ENCODE measurements at regions not wholly inside any gene's neighbourhood (a gene's known extent, or its start where the extent isn't known, plus 50 kb on each side); places are given as distances from the start of the nearest gene placed in this dataset.
"Not testable (repeated sequence)": the region's sequence is repeated elsewhere in the genome, so short reads cannot be mapped to it uniquely, and the experiment has no call there.

DNA sequence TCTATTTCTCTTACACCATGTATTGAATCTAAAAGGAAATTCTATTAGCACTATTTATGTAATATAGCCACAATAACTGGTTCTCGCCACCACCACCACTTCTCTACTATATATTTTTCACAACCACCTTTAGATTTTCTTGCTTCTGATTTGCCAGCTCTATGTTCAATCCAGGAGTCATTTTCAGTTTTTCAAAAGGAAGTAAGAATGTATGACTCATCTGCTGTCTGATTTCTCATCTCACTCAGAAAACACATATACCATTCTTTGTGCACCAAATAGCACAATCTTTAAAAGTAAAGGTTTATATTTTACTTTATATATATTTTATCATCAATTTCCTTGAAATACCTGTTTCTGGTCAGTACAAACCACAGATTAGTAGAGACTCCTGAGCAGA lies 1127.5 kb downstream of the TAF11L14 start:
- Mint-ChIP-seq H3K36me3 (ENCODE audit: low read depth) (no peaks in the 10 kb centered on the region), H3K27ac (no peak overlapping the region), H3K9me3 (no peaks in the 10 kb centered on the region), H3K4me3 (ENCODE audit: low read depth) (no peak overlapping the region), H3K27me3 (ENCODE audit: low read depth) (peaks cover 3% of the 10 kb centered on the region), H3K4me1 (ENCODE audit: low read depth) (peaks cover 4% of the 10 kb centered on the region)
- no peak for DNase-seq (ENCODE audit: low spot score)
- intact Hi-C loops (cut with micrococcal nuclease): loop anchor here (1.0 to 10.0 kb wide), 3 partner anchors 10 to 947 kb away; no protein-coding TSS in a partner anchor

DNA sequence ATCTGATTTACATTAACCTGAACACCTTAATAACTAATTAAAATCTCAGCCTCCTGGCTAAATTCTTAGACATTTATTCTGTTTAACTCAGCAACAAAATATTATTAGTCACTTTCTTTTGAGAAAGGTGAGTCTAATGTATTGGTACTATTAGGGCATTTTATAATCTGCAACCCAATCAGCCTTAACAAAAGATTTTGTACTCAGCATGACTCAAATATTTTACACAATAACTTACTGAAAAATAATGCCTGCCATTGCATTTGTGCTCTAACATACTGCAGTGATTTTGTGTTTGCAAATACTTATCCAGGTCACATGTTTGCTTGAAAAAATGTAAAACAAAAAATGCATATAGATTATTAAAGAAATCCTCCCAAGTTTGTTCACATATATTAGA lies 1129.9 kb downstream of the TAF11L14 start:
- H3K27ac Mint-ChIP-seq: no peak overlapping the region
- H3K27me3 Mint-ChIP-seq (ENCODE audit: low read depth): peaks cover 7% of the 10 kb centered on the region
- intact Hi-C loops (cut with micrococcal nuclease): loop anchor here (10.0 kb wide), 1 partner anchor 949 kb away; no protein-coding TSS in a partner anchor
- no peak overlapping the region for H3K4me3 Mint-ChIP-seq (ENCODE audit: low read depth)
- peaks cover 4% of the 10 kb centered on the region for H3K4me1 Mint-ChIP-seq (ENCODE audit: low read depth)
- no peak for DNase-seq (ENCODE audit: low spot score)
- no peaks in the 10 kb centered on the region for H3K36me3 Mint-ChIP-seq (ENCODE audit: low read depth)
- no peaks in the 10 kb centered on the region for H3K9me3 Mint-ChIP-seq

DNA sequence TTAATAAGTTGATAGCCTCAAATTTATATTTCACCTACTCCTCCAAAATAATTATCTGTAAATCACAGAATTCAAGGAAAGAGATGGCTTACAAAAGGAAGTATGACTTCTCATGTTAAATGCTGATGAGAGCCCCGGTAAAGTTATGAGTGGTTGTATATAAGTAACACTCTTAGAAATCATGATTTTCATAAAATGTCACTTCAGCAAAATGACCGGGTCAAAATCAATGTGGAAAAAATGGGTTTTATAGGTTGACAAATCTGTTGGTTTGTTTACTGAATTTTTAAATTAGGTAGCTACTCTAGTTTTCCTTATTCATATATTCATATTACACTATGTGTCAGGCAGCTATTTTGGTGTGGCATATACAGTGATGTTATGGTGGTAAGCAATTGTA lies 1131.0 kb downstream of the TAF11L14 start:
- Mint-ChIP-seq H3K27ac (no peak overlapping the region), H3K36me3 (ENCODE audit: low read depth) (no peaks in the 10 kb centered on the region), H3K9me3 (no peaks in the 10 kb centered on the region), H3K4me1 (ENCODE audit: low read depth) (peaks cover 4% of the 10 kb centered on the region), H3K27me3 (ENCODE audit: low read depth) (peaks cover 8% of the 10 kb centered on the region), H3K4me3 (ENCODE audit: low read depth) (no peak overlapping the region)
- intact Hi-C loops (cut with micrococcal nuclease): loop anchor here (10.0 kb wide), 1 partner anchor 951 kb away; no protein-coding TSS in a partner anchor
- DNase-seq (ENCODE audit: low spot score): no peak

DNA sequence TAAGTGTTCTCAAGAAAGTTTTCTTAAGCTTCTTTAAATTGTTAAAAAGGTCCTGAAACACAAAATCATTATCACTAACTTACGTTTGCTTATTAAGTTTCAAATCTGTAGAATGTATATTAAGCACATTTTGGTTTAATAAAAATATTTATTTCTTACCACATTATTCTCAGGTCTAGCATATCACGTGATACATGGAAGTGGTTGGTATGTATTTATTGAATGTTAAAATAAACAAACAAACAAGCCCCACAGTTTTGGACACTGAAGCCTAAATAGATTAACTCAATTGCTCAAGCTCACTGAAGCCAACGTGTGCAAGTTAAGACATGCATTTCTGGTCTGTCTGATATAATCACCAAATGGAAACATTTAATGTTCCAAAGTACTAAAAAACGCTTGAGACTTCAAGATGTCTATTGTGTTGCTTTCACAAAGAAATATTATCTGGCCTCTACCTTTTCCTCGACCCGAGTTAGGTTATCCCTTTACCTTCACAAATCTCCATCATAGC lies 1136.9 kb downstream of the TAF11L14 start:
- DNase-seq (ENCODE audit: low spot score): no peak
- intact Hi-C loops (cut with micrococcal nuclease): no loop called here
- no peaks in the 10 kb centered on the region for H3K36me3 Mint-ChIP-seq (ENCODE audit: low read depth)
- no peaks in the 10 kb centered on the region for H3K9me3 Mint-ChIP-seq
- peaks cover 9% of the 10 kb centered on the region for H3K27me3 Mint-ChIP-seq (ENCODE audit: low read depth)
- no peak overlapping the region for H3K27ac Mint-ChIP-seq
- no peaks in the 10 kb centered on the region for H3K4me1 Mint-ChIP-seq (ENCODE audit: low read depth)
- no peak overlapping the region for H3K4me3 Mint-ChIP-seq (ENCODE audit: low read depth)

DNA sequence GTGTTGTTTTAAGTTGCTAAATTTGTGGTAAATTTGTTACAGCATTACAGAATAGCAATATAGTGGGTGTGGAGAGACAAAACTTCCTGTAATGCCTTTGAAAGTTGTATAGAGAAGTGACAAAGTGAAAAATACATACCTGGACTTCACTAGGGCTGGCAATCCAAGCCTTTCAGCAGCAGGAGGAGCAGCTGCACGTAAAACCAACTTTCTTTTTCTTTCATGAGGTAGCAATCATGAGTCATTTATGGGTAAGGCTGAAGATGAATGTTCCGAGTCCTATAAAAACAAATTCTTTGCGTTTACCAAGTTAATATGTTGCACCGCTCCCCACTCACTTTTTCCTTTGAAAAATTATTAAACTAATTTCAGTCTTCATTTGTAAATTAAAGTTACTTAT lies 1138.2 kb downstream of the TAF11L14 start:
- Mint-ChIP-seq H3K36me3 (ENCODE audit: low read depth) (no peaks in the 10 kb centered on the region), H3K4me3 (ENCODE audit: low read depth) (no peak overlapping the region), H3K27ac (no peak overlapping the region), H3K9me3 (no peaks in the 10 kb centered on the region), H3K4me1 (ENCODE audit: low read depth) (no peaks in the 10 kb centered on the region), H3K27me3 (ENCODE audit: low read depth) (peaks cover 9% of the 10 kb centered on the region)
- intact Hi-C loops (cut with micrococcal nuclease): no loop called here
- DNase-seq (ENCODE audit: low spot score): no peak

DNA sequence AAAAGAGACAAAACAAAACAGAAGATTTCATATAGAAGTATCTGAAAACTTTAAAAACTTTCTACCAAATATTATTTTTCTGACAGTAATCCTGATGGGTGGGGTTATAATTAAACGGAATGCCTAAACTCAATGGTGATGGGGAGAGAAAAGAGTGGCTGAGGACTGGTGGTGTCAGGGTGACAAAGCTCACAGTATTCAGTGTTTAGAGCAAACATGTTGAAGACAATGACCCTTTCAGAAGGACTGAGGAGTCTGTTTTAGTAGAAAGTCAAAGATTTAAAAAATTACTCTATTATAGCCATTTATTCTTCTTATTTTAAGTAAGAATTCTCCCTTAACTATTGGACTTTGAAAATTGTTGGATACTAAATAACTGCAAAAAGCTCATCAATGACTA lies 1144.0 kb downstream of the TAF11L14 start:
- Mint-ChIP-seq H3K36me3 (ENCODE audit: low read depth) (no peaks in the 10 kb centered on the region), H3K4me3 (ENCODE audit: low read depth) (no peak overlapping the region), H3K9me3 (no peaks in the 10 kb centered on the region)

DNA sequence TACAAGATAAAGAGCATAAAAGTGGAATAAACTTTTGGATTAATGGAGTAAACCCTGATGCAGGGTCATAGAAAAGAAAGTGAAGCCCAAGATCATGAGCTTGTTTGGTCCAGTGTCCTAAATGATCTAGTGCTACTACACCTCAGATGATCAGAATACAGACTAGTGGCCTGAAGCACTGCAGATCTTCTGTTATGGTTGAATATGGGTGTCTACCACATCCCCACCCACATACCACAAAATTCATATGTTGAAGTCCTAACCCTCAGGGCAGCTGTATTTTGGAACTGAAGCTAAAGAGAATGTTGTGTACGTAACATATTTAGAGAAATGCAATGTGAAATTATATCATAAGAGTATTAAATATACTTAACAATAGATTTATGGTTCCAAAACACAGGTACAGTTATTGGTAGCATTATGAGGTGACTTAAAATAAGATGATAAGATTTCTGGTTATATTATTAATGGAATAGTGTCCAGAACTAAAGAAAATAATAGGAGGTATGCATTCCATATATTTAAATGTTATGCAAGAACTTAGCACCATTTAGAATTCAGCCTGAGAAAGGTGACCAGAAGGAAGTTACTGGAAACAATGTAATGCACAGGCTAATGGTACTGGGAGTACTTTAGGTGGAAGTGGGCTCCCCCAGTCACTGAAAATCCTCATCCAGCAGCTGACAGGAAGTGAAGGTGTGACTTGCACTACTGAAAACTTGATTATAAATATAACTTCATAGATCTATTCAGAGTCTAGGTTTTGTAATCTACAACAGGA lies 1155.1 kb downstream of the TAF11L14 start:
- Mint-ChIP-seq H3K9me3 (no peaks in the 10 kb centered on the region), H3K27me3 (ENCODE audit: low read depth) (no peaks in the 10 kb centered on the region), H3K27ac (no peak overlapping the region), H3K4me3 (ENCODE audit: low read depth) (no peak overlapping the region), H3K36me3 (ENCODE audit: low read depth) (no peaks in the 10 kb centered on the region), H3K4me1 (ENCODE audit: low read depth) (no peaks in the 10 kb centered on the region)
- no peak for DNase-seq (ENCODE audit: low spot score)
- intact Hi-C loops (cut with micrococcal nuclease): no loop called here

More for the DNA sequence above, 1144.0 kb downstream of the TAF11L14 start:
- DNase-seq (ENCODE audit: low spot score): no peak
- H3K27me3 Mint-ChIP-seq (ENCODE audit: low read depth): peaks cover 3% of the 10 kb centered on the region
- no peak overlapping the region for H3K27ac Mint-ChIP-seq
- H3K4me1 Mint-ChIP-seq (ENCODE audit: low read depth): no peaks in the 10 kb centered on the region
- intact Hi-C loops (cut with micrococcal nuclease): no loop called here

DNA sequence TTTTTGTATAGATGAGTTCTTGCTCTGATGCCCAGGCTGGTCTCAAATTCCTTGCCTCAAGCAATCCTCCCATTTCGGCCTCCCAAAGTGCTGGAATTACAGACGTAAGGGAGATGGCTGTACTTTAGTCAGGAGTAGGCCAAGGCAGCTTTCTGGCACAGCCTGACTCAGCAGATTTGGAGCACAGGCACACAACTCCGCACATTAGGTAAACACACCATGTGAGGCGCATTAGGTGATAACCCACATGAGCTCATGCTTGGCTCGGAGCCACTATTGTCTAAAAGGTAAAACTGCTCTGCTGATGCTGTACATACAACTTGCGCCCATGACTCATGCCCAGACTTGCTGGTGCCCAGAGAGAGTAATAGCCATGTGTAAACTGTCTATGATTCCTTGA lies 1157.9 kb downstream of the TAF11L14 start:
- intact Hi-C loops (cut with micrococcal nuclease): no loop called here
- H3K36me3 Mint-ChIP-seq (ENCODE audit: low read depth): no peaks in the 10 kb centered on the region
- no peak for DNase-seq (ENCODE audit: low spot score)
- no peak overlapping the region for H3K27ac Mint-ChIP-seq
- H3K4me1 Mint-ChIP-seq (ENCODE audit: low read depth): no peaks in the 10 kb centered on the region
- no peaks in the 10 kb centered on the region for H3K9me3 Mint-ChIP-seq
- H3K27me3 Mint-ChIP-seq (ENCODE audit: low read depth): no peaks in the 10 kb centered on the region
- no peak overlapping the region for H3K4me3 Mint-ChIP-seq (ENCODE audit: low read depth)

DNA sequence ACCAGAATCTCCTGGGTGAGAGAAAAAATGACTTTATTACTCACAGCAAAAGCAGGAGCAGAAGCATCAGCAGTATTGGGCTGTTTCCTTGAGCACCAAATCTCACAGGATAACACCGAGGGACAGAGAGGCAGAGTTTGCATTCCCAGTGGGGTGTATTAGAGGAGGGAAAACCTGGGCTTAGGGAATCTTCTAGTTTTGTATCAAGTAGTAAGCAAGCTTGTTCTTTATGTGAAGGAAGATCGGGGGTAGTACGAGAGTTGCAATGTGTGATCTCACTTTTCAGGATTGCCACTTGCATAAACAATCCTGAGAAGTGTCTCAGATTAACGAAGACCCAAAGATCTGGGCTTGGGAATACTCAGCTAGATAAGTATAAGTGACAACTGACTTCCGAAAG lies 1163.0 kb downstream of the TAF11L14 start:
- Mint-ChIP-seq H3K9me3 (no peaks in the 10 kb centered on the region), H3K27ac (no peak overlapping the region), H3K27me3 (ENCODE audit: low read depth) (no peaks in the 10 kb centered on the region), H3K4me1 (ENCODE audit: low read depth) (no peaks in the 10 kb centered on the region), H3K4me3 (ENCODE audit: low read depth) (no peak overlapping the region), H3K36me3 (ENCODE audit: low read depth) (no peaks in the 10 kb centered on the region)
- no peak for DNase-seq (ENCODE audit: low spot score)
- intact Hi-C loops (cut with micrococcal nuclease): no loop called here

DNA sequence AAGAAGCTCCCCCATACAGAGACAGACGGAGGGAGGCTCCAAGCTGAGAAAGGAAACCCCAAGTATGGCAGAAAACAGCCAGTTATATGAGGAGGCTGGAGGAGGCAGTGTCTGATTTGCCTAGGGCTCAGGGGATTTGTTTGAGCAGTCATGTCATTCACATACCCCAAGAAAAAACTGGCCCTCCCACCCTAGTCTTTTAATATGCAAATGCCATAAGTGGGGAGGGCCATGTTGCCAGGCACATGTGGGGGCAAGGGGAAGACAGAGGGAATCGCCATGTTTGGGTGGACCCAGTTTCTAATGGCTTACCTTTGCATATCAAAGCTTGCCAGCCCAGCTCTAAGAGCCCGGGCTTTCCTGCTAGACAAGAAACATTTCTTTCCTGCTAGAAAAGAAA lies 1163.8 kb downstream of the TAF11L14 start:
- Mint-ChIP-seq H3K9me3 (no peaks in the 10 kb centered on the region), H3K27me3 (ENCODE audit: low read depth) (no peaks in the 10 kb centered on the region), H3K4me1 (ENCODE audit: low read depth) (no peaks in the 10 kb centered on the region), H3K4me3 (ENCODE audit: low read depth) (no peak overlapping the region), H3K36me3 (ENCODE audit: low read depth) (no peaks in the 10 kb centered on the region), H3K27ac (no peak overlapping the region)
- no peak for DNase-seq (ENCODE audit: low spot score)
- intact Hi-C loops (cut with micrococcal nuclease): no loop called here

DNA sequence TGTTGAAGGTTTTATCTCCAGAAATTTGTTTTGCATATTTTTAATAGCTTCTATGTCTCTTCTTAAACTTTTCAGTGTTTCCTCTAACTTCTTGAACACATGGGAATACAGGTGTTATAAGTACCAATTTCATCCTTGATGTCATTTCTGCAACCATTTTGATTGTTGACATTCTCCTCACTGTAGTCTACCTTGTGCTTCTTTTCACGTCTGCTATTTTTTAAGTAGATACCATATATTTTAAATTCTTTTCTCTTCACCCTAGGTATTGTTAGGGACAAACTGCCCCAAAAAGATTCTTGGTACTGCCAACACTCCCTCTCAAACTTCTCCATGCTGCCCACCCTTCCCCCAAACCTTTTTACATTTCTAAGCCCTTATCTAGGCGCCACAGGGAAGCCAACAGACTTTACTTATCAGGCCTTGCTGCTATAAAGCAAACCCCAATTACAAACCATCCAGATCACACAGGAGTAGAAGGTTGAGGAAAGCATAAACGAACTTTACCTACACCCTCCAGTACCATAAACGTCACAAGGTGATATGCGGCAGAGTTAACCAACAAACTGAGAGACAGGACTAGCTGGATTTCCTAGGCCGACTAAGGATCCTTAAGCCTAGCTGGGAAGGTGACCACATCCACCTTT lies 1165.3 kb downstream of the TAF11L14 start:
- intact Hi-C loops (cut with micrococcal nuclease): no loop called here

DNA sequence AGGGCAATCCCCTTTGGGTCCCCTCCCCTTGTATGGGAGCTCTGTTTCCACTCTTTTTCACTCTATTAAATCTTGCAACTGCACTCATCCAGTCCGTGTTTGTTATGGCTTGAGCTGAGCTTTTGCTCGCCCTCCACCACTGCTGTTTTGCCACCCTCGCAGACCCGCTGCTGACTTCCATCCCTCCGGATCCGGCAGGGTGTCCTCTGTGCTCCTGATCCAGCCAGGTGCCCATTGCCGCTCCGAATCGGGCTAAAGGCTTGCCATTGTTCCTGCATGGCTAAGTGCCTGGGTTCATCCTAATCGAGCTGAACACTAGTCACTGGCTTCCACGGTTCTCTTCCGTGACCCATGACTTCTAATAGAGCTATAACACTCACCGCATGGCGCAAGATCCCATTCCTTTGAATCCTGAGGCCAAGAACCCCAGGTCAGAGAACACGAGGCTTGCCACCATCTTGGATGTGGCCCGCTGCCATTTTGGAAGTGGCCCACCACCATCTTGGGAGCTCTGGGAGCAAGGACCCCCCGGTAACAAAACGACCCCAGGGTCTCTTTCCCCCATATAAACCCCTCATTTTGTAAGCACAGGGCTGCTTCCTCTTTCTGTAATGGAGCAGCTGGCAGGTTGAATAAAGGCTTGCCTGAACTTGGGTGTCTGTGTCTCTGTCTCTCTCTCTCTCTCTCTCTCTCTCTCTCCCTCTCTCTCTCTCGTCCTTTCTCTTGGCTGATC lies 1166.2 kb downstream of the TAF11L14 start:
- DNase-seq (ENCODE audit: low spot score): no peak
- Mint-ChIP-seq H3K4me3 (ENCODE audit: low read depth) (no peak overlapping the region), H3K27ac (no peak overlapping the region), H3K4me1 (ENCODE audit: low read depth) (no peaks in the 10 kb centered on the region), H3K36me3 (ENCODE audit: low read depth) (no peaks in the 10 kb centered on the region), H3K9me3 (no peaks in the 10 kb centered on the region), H3K27me3 (ENCODE audit: low read depth) (no peaks in the 10 kb centered on the region)
- intact Hi-C loops (cut with micrococcal nuclease): no loop called here

More for the DNA sequence above, 1165.3 kb downstream of the TAF11L14 start:
- Mint-ChIP-seq H3K9me3 (no peaks in the 10 kb centered on the region), H3K27ac (no peak overlapping the region), H3K36me3 (ENCODE audit: low read depth) (no peaks in the 10 kb centered on the region), H3K4me1 (ENCODE audit: low read depth) (no peaks in the 10 kb centered on the region), H3K27me3 (ENCODE audit: low read depth) (no peaks in the 10 kb centered on the region), H3K4me3 (ENCODE audit: low read depth) (no peak overlapping the region)
- no peak for DNase-seq (ENCODE audit: low spot score)

DNA sequence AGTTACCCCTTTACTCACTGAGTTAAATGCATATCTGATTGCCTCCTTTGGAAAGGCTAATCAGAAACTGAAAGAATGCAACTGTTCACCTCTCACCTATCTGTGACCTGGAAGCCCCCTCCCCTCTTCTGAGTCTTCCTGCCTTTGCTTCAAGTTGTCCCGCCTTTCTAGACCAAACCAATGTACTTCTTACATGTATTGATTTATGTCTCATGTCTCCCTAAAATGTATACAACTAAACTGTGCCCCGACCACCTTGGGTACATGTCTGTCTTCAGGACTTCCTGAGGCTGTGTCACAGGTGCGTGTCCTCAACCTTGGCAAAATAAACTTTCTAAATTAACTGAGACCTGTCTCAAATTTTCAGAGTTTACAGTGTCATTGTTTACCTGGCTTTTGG lies 1167.2 kb downstream of the TAF11L14 start:
- intact Hi-C loops (cut with micrococcal nuclease); H3K4me1 Mint-ChIP-seq (ENCODE audit: low read depth); H3K27ac Mint-ChIP-seq; H3K9me3 Mint-ChIP-seq; DNase-seq (ENCODE audit: low spot score); H3K27me3 Mint-ChIP-seq (ENCODE audit: low read depth); H3K4me3 Mint-ChIP-seq (ENCODE audit: low read depth); H3K36me3 Mint-ChIP-seq (ENCODE audit: low read depth): not testable (repeated sequence)

All from activated T-helper 2 cell treated with anti-CD3 and anti-CD28 coated beads, Interferon-gamma antibody, Interleukin-2, Interleukin-4, amounts not matched to agents 10 μg/mL and 5 μg/mL and 100 μg/mL, durations not matched to agents 14 hours and 24 hours and 36 hours (primary cell).